Activated CD4-positive, alpha-beta T cell treated with anti-CD3 and anti-CD28 coated beads, Interleukin-10, Interleukin-2, amounts not matched to agents 100 ng/mL and 50 ng/mL, durations not matched to agents 16 hours and 8 hours (primary cell): ENCODE measurements at regions not wholly inside any gene's neighbourhood (a gene's known extent, or its start where the extent isn't known, plus 50 kb on each side); places are given as distances from the start of the nearest gene placed in this dataset.
"Not testable (repeated sequence)": the region's sequence is repeated elsewhere in the genome, so short reads cannot be mapped to it uniquely, and the experiment has no call there.

Experiments
- DNase-seq: peaks from one replicate; pipeline ENCODE4 v3.0.0-alpha.2; 2020

DNA sequence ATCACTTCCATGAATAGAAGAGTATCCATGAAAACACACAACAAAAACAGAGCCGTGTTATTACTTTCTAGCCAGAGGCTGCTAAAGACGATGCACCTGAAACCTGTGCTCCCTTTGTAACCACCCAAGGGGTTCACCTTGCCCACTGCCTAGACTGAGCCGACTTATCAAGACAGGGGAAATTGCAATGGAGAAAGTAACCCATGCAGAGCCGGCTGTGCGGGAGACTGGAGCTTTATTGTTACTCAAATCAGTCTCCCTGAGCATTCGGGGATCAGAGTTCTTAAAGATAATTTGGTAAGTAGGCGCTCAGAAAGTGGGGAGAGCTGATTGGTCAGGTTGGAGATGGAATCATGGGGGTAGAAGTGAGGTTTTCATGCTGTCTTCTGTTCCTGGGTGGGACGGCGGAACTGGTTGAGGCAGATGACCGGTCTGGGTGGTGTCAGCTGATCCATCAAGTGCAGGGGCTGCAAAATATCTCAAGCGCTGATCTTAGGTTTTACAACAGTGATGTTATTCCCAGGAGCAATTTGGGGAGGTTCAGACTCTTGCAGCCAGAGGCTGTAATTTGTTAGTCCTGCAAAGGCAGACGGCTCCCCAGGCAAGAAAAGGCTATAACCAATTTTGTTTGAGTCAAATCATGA lies 366.6 kb downstream of the PREX1 start:
- no peak for DNase-seq

DNA sequence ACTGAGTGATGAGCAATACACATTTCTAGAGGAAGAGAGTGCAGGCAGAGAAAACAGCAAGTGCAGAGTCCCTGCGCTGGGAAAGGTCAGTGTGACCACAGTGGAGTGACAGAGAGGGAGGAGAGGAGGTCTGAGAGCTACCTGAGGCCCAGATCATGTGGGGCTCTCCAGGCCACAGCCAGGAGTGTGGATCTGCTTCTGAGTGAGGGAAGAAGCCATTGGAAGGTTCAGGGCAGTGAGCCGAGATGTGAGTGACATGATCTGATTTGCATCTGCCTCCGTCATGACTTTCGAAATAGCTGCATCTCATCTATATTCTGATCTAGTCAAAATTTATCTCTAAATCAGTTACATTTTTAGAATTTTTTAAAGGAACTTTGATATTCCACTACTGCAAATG lies 367.1 kb downstream of the PREX1 start:
- no peak for DNase-seq

DNA sequence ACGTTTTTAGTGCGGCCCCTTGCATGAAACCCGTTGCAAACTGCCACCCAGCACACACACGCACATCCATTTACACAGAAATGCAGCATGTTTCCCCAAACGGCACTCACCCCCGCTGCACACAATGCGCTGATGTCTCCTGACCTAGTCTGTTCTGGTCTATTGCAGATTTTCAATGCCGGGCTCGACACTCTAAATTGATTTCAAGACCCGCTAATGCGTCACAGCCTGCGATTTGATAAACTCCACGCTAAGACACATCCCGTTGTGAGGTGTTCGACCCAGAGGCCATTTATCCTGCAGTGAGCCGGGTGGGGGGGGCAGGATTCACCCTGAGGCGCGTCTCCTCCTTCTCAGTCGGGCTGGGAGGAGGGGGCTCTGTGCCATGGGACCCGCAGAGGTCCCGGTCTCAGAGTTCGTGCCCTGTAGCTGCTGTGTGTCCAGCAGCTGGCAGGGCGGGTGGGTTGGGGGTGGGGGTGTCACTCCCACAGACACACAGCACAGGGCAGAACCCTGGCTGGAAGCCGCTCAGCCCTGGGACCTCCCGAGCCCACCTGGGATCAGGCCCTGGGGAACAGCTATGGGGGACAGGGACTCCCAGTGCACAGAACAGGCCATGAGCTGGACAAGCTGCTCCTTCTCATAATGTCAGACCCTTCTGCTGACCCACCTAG lies 367.9 kb downstream of the PREX1 start:
- no peak for DNase-seq

DNA sequence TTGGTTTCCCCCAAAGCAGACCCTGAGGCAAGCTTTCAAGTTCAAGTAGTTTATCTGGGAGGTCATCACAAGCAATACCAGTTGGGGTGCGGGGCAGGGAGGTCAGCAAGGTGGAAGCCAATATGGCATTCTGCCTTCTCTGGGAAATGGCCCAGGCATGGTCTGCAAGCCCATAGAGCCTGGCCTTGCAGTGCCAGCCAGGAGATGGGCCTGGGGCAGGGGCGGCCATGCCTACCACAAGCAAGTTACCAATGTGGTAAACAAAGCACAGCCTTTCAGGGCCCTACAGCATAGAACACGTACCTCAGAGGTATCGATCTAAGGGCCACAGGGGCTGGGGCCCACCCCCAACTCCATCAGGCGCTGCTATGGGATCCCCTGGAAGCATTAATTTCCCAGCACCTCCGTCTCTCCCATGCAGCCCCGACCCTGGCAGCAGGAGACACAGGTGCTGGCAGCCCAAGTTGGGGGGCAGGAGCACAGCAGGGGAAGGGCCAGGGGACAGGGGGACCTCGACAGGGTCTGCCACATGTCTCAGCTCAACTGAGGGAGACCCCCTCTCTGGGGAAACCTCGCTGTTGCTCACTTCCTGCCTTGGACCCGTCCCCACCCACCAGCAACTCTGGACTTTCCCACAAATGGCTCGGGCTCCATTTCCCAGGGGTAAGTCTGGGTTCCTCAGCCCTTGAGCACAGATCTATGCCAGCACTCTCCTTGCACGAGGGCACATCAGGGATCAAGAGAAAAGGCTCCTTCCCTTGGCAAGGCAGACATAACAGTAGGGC lies 369.0 kb downstream of the PREX1 start:
- DNase-seq: no peak

DNA sequence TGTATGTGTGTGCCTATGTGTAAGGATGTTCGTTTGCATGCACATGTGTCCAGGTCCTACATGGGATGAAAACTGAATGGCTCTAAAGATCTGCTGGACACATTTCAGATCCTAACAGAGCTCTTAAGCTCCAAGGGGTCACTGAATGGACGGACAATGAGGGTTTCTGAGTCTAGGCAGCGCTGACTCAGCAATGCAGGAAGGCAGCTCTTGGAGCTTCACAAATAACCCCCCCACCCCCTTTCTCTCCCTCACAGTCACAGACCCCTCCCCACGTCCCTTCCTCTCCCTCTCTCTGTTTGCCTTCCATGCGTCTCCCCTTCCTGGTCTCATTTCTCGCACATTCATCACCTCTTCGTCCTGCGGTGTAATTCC lies 369.8 kb downstream of the PREX1 start:
- no peak for DNase-seq

DNA sequence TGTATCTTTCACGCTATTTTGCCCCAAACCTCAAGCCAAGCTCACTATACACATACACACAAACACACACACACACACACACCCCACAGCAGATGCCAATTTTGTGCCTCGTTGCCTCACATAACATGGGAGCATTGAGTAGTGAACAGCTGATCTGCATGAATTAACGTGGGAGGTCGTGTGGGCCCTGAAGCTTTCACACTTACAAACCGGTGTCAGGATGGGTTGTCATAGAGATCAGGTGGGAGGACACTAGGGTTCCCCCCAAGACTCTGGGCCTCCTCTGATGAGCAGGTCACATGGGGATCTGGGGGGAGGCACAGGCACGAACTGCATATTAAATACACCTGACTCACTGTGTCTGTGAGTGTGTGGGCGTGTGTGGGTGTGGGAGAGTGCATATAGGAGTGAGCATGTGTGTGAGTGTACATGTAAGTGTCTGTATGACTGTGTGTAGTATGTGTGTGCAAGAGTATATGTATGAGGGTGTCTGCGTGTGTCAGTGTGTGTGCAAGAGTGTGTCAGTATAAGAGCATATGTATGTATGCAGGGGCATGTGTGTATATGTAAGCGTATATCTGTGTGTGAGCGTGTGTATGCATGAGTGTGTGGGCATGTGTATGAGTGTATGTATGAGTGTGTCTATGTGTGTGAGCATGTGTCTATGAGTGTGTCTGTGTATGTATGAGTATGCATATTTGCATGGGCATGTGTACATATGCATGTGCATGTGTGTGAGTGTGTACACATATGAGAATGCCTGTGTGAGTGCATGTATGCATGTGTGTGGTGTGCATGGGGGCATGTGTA lies 370.4 kb downstream of the PREX1 start:
- no peak for DNase-seq

DNA sequence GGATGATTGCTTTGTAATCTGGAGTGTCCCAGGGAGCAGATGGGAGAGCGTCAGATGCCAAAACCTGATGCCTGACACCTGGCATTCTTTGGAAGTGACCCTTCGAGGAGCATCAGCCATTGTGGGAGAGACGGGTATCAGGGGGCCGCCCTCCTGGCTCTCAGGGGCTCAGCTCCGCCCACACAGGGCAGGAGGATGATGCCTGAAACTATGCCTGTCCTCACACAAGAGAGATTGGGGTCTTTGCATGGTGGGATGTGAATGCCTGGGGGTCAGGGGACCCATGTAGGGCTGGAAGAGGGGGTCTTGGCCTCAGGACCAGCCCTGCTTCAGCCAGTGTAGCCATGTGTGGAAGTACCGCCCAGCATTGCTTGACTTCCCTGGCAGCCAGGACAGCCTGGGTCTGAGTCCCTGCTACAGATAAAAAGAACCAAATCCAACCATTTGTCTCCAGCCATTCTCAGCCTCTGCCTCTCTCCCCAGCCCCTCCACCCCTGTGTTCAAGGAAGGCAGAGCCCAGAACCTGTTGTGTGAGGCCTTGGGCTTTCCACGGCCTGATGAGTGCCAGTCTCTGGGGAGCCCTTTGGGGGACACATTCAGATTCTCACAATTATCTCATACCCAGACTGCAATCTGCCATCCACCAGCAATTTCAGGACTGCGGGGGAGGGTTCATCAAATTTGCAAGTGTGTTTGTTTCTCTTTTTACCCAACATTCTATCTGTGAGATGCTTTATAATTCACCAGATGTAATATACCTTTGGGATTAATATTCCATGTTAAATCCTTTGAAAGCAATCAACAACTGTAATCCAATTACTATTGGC lies 371.2 kb downstream of the PREX1 start:
- no peak for DNase-seq

DNA sequence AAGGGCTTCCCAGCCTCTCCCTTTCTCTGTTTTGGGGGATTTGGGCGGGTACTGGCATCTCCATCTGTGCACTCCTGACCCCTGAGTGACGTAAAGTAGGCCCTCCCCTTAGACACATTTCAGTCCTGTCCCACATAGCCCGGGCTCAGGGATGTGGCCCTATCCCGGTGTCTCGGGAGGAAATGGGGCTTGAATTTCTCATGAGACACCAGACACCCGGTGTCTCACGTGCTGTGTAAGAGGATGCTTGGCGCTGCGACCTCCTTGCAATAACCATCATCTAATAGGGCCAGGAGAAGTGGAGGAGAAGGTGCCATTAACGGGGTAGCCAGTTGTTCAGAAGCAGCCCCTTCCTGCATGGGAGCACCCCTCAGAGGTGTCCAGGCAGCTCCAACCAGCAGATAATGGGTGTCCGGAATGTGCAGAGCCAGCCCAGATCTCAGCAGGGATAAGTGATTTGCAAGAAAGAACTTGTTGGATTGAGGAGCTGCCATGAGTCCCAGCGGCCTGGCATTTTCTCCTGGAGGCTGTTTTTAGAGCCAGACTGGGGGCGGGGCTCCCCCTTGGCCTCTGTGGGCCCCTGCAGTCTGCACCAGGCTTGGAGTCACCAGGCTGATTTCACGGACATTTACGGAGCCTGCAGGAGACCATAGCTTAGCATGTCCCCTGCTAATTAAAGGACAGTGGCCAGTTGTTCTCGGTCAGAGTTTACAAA lies 372.0 kb downstream of the PREX1 start:
- DNase-seq: no peak

DNA sequence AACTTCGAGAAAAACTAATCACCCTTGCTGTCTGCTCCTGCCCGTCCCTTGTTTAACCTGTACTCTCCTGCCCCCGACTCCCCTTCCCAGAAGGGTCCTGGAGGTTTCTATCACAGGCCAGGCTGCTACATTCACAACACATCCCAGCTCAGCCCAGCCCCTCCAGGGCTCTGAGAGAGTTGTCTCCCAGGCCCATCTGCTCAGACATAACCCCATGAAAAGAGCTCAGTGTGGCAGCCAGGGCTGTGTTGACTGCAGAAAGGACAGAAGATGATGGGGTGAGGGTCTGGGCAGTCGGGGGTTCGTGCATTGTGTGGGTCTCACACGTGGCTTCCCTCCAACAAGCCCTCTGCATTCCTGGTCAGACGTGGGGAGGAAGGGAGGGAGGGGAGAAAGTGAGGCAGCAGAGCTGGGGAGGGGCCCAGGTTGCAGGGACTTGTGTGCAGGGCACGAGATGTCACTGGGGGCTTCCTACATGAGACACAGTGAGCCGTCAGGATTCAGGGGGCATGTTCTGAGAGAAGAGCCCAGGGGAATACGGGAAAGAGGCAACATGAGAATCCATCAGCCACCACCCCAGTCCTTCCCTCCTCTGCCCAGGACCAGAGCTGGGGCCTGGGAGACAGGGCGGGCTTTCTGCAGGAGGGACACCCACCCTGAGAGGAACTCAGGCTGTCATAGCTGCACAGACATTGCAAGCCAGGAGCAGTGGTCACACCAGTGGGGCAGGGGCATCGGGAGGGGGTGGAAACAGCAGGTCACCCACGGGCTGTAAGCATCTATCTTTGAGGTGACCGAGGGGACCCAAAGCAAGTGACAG lies 372.9 kb downstream of the PREX1 start:
- no peak for DNase-seq

DNA sequence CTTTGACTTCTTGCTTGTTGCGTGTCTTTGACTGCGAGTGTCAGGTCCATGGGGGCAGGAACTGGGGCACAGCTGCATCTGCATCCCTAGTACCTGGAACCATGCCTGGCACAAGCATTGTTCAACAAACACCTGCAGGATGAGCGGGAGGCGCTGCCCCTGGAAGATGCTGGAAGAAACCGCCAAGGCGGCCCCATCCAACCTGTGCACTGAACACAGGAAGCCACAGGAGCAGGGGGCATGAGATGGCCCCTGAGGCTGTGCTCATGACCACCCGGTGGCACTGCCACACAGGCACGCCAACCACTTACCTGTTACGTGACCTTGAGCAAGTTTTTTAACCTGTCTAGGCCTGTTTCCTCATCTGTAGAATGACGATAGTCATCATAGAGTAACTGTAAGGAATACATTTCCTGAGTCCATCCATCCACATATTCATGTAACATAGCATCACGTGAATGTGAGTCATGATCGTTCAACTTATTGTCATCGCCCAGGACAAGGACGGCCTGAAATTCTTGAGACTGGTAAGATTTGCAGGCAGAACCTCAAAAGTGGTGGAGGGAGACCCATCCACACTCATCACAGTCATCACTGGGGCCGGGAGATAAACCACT lies 374.2 kb downstream of the PREX1 start:
- DNase-seq: no peak

DNA sequence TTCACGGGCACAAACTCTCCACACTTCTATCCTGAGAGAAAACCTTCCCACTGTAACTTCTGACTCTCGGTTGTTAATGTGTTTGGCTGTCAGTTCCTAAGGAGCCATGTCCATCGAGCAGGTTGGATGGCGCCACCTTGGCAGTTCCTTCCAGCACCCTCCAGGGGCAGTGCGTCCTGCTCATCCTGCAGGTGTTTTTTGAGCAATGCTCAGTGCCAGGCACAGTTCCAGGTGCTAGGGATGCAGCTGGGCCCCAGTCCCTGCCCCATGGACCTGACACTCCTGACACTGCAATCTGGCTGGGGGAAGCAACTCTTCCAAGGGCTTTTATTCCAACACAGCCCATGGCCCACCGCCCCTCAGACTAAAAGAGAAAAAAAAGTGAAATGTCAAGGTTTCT lies 376.4 kb downstream of the PREX1 start:
- no peak for DNase-seq

DNA sequence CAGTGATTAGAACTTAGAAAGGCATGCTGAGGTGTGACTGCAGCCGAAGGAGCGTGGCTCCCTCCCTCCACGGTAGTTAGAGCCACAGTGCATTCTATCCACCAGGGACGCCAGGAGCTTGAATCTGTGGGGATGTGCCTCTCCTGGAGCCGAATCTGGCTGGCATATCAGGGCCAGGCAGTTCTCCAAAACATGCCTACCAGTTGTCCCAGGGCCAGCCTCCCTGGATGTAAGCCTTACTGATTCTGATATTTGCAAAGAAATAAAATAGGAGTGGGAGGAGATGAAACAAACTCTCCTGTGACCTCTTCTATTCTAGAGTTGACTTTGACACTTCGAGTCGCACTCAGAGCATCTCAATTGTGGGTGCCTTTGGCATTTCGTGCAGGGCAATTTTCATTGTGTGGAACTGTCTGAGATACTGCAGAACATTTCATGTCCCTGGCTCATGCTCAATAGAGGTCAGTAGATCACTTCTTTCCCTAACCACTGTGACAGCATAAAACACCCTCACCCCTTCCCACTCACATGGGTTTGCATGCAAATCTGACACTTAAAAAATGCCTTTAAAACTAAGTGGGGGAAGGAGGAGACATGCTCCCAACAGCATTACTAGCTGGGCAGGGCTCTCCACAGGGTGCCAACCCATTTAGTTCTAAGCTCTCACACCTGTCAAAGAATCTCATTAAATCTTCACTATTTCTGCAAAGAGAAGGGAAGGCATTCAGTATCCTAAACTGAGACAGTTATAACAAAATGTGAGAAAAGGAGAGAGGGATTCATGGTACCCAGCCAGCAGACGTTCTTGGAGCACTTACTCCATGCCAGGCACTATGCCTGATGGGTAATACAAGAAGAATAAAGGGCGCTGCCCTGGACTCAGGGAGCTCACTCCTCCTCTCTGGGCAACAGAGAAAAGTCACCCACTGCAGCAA lies 378.9 kb downstream of the PREX1 start:
- DNase-seq: no peak

DNA sequence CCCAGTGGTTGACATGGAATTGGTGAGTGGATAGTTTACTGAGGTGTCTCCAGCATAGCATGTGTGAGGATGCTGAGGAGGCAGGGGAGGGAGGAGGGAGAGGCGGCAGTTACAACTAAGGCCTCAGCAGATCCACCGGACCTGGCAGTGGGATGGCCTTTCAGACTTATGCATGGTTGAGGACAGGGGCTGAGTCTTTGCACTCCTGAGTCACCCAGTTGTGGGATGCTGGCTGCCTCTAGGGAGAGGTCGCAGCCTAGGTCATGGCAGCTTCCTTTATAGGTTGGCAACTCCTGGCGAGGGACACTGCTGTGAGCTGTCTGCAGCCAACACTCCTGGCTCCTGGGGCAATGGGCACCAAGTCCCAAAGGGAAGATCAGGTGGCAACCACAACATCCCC lies 380.3 kb downstream of the PREX1 start:
- no peak for DNase-seq

DNA sequence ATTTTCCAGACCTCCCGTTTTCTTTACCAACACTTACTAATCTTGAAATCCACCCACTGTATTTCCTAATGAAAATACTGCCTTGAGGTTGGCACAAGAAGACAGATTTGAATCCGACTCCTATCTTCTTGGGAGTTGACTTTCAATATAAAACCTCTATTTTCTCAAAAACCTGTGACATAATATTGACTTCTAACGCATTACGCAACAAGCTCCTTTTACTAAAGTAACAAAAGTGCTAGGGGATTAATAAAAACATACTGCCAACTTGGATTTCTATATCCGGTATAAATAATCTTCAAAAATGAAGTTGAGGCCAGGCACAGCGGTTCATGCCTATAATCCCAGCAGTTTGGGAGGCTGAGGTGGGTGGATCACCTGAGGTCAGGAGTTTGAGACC lies 382.0 kb downstream of the PREX1 start:
- DNase-seq: no peak

DNA sequence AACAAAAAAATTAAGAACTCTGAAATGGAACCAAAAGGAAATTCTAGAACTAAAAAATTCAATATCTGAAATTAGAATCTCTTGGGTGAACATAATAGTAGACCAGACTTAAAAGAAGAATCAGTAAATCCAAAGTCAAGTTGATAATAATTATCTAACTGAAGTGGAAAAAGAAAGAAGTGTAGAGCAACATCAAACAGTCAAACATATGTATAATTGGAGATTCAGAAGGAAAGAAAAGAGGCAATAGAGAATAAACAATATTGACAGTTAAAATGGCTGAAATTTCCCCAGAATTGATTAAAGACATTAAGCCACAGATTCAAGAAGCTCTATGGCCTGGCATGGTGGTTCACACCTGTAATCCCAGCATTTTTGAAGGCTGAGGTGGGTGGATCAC lies 383.6 kb downstream of the PREX1 start:
- DNase-seq: no peak

DNA sequence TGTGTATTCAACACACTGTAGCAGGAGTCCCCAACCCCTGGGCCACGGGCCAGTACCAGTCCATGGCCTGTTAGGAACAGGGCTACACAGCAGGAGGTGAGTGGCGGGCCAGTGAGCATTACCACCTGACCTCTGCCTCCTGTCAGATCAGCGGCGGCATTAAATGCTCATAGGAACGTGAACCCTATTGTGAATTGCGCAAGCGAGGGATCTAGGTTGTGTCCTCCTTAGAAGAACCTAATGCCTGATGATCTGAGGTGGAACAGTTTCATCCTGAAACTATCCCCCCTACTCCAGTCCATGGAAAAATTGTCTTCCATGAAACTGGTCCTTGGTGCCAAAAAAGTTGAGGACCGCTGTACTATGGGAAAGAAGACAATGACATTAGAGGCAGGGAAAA lies 386.9 kb downstream of the PREX1 start:
- no peak for DNase-seq

DNA sequence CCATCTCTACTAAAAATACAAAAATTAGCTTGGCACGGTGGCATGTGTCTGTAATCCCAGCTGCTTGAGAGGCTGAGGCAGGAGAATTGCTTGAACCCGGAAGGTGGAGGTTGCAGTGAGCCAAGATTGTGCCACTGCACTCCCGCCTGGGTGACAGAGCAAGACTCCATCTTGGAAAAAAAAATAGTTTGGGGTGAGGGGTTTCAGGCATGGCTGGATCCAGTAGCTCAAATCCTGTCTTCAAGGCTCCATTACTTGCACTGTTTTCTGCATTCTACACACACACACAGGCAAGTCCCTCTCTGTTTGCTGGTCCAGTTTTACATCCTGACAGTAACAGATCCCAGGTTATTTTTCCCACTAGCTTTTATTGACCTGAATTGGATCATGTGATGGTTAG lies 387.5 kb downstream of the PREX1 start:
- DNase-seq: not testable (repeated sequence)

DNA sequence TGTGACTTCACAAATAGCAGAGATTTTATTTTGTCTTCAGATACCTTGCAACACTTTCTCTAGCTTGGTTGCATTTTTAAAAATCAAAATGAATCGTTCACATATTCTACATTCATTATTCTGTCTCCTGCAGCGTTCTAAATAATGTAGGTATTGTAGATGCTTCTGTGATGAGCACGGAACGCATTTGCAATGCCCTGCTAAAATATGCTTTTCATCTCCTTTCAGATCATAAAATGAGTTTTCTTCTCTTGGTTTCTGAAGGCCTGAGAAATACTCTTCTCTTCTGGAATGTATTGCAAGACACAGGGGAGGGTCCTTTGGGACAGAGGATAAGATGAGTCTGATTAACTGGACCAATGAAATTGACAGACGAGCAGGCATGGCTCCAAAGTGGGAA lies 390.7 kb downstream of the PREX1 start:
- DNase-seq: no peak

DNA sequence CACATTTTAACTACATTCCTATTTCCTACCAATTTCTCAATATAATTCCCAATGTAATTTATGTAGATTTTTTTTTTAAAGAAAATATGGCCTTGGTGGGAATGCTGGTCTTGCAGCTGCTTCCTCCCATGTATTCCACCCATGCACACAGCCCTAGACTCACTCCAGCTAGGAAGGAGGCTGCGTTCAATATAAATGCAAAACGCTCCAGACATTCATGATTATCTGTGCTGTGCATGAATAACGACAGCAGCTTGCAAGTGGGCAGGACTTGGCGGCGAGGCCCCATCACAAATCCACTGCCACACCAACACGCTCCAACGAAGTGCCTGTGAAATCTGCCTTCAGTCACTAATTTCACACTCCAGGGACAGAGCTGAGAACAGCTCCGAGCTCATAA lies 391.2 kb downstream of the PREX1 start:
- DNase-seq: not testable (repeated sequence)
